Body of pancreas (tissue), 4 donors: ENCODE measurements at regions not wholly inside any gene's neighbourhood (a gene's known extent, or its start where the extent isn't known, plus 50 kb on each side); places are given as distances from the start of the nearest gene placed in this dataset.

Experiments
- POLR2A ChIP-seq, 3 donors: fragments of 450-650 bp; IDR thresholded peaks; one replicate each; pipeline ENCODE4 v1.6.1; 2016; ENCODE audit warnings: antibody characterized with exemption in 3 of 3, mild to moderate bottlenecking in 2 of 3
- TF ChIP-seq, protein P1 (sequence below), 7 experiments: fragments of 450-650 bp in 4 of 7; fragments of 200-600 bp in 3 of 7; sonication (generic) in 3 of 7; IDR thresholded peaks; one replicate each; pipeline ENCODE4 v1.5.1; 2016 to 2019; ENCODE audit warnings: antibody characterized with exemption in 7 of 7

DNA sequence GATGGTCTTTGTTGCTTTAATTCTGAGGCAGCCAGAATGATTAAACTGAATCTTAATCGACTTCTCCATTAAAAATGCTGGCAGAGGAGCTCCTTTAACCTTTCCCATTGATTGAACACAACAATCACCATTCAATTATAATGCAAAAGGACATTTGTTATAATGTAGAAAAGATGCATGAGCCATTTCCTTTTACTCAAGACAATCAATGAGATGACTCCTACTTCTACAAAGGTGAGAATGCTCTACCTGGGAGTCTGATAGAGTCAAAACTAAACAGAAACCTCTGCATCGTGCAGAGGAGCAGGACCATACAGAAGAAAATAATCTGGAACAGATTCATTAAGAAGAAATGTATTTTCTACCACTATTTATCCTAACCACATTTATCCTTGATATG, 253.6 kb upstream of the DACH1 start:
- TF ChIP-seq POLR2A (IDR thresholded peaks at IDR 0.05): no peak
- TF ChIP-seq, protein P1, sequence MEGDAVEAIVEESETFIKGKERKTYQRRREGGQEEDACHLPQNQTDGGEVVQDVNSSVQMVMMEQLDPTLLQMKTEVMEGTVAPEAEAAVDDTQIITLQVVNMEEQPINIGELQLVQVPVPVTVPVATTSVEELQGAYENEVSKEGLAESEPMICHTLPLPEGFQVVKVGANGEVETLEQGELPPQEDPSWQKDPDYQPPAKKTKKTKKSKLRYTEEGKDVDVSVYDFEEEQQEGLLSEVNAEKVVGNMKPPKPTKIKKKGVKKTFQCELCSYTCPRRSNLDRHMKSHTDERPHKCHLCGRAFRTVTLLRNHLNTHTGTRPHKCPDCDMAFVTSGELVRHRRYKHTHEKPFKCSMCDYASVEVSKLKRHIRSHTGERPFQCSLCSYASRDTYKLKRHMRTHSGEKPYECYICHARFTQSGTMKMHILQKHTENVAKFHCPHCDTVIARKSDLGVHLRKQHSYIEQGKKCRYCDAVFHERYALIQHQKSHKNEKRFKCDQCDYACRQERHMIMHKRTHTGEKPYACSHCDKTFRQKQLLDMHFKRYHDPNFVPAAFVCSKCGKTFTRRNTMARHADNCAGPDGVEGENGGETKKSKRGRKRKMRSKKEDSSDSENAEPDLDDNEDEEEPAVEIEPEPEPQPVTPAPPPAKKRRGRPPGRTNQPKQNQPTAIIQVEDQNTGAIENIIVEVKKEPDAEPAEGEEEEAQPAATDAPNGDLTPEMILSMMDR (IDR thresholded peaks at IDR 0.05): no peak
